ENCODE measurements at regions not wholly inside any gene's neighbourhood (a gene's known extent, or its start where the extent isn't known, plus 50 kb on each side); places are given as distances from the start of the nearest gene placed in this dataset.

GRCh38 chr4:100754751-100755150 is 236.9 kb upstream of the EMCN start:
- TF ChIP-seq, protein P1, sequence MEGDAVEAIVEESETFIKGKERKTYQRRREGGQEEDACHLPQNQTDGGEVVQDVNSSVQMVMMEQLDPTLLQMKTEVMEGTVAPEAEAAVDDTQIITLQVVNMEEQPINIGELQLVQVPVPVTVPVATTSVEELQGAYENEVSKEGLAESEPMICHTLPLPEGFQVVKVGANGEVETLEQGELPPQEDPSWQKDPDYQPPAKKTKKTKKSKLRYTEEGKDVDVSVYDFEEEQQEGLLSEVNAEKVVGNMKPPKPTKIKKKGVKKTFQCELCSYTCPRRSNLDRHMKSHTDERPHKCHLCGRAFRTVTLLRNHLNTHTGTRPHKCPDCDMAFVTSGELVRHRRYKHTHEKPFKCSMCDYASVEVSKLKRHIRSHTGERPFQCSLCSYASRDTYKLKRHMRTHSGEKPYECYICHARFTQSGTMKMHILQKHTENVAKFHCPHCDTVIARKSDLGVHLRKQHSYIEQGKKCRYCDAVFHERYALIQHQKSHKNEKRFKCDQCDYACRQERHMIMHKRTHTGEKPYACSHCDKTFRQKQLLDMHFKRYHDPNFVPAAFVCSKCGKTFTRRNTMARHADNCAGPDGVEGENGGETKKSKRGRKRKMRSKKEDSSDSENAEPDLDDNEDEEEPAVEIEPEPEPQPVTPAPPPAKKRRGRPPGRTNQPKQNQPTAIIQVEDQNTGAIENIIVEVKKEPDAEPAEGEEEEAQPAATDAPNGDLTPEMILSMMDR (IDR thresholded peaks at IDR 0.05) = no peak
- no peak for TF ChIP-seq POLR2A (IDR thresholded peaks at IDR 0.05)

Measured in right lobe of liver (tissue), 4 donors.